ENCODE measurements at regions not wholly inside any gene's neighbourhood (a gene's known extent, or its start where the extent isn't known, plus 50 kb on each side); places are given as distances from the start of the nearest gene placed in this dataset.
A peak's percentile ranks its signal among the peaks of the same experiment; 100 is the strongest.

- no peak for DNase-seq
These were observed 272.4 kb upstream of the MYO3A start for GRCh38 chr10:25661632-25662031.

- no peak for DNase-seq
These were observed 267.8 kb upstream of the MYO3A start for GRCh38 chr10:25666276-25666675.

GRCh38 chr10:25675204-25675603 is 258.8 kb upstream of the MYO3A start:
- no peak for DNase-seq

GRCh38 chr10:25675615-25676014 is 258.4 kb upstream of the MYO3A start:
- no peak for DNase-seq

GRCh38 chr10:25678220-25678619 is 255.8 kb upstream of the MYO3A start:
- no peak for DNase-seq

- no peak for DNase-seq
These were observed 255.4 kb upstream of the MYO3A start for GRCh38 chr10:25678666-25679065.

- DNase-seq: peak; percentile 9
These were observed 251.7 kb upstream of the MYO3A start for GRCh38 chr10:25682203-25682851.

- DNase-seq: no peak
These were observed 250.7 kb upstream of the MYO3A start for GRCh38 chr10:25683344-25683743.

GRCh38 chr10:25687521-25687920 is 246.5 kb upstream of the MYO3A start:
- no peak for DNase-seq

GRCh38 chr10:25689346-25690100 is 244.5 kb upstream of the MYO3A start:
- no peak for DNase-seq

GRCh38 chr10:25692761-25693160 is 241.3 kb upstream of the MYO3A start:
- DNase-seq: no peak

- no peak for DNase-seq
These were observed 239.7 kb upstream of the MYO3A start for GRCh38 chr10:25694206-25694933.

- no peak for DNase-seq
These were observed 239.1 kb upstream of the MYO3A start for GRCh38 chr10:25694971-25695370.

GRCh38 chr10:25695586-25695985 is 238.4 kb upstream of the MYO3A start:
- DNase-seq: no peak

GRCh38 chr10:25696013-25696708 is 237.9 kb upstream of the MYO3A start:
- no peak for DNase-seq

- no peak for DNase-seq
These were observed 236.6 kb upstream of the MYO3A start for GRCh38 chr10:25697412-25697811.

GRCh38 chr10:25698638-25699037 is 235.4 kb upstream of the MYO3A start:
- DNase-seq: no peak

- DNase-seq: no peak
These were observed 234.4 kb upstream of the MYO3A start for GRCh38 chr10:25699631-25700030.

- DNase-seq: no peak
These were observed 232.4 kb upstream of the MYO3A start for GRCh38 chr10:25701652-25702051.

- DNase-seq: no peak
These were observed 229.4 kb upstream of the MYO3A start for GRCh38 chr10:25704622-25705021.

- DNase-seq: no peak
These were observed 226.5 kb upstream of the MYO3A start for GRCh38 chr10:25707572-25707971.

- DNase-seq: no peak
These were observed 225.9 kb upstream of the MYO3A start for GRCh38 chr10:25707976-25708671.

GRCh38 chr10:25713894-25714240 is 220.2 kb upstream of the MYO3A start:
- DNase-seq: no peak

Measured in fibroblast of skin of right biceps (primary cell).